Activated T-helper 17 cell treated with anti-CD3 and anti-CD28 coated beads, Interleukin-2, amount 50 U/mL, for 72 hours (primary cell): ENCODE measurements at regions not wholly inside any gene's neighbourhood (a gene's known extent, or its start where the extent isn't known, plus 50 kb on each side); places are given as distances from the start of the nearest gene placed in this dataset.
A peak's percentile ranks its signal among the peaks of the same experiment; 100 is the strongest.

Experiments
- ATAC-seq: fragments of 150-1000 bp; cut with Tn5 transposase; replicated peaks from 2 replicates; pipeline ENCODE4 v1.10.0; 2021; ENCODE audit warnings: mild to moderate bottlenecking, moderate library complexity
- H3K27ac Mint-ChIP-seq: one replicate; pipeline ENCODE4 v1.8.0; 2022; ENCODE audit warnings: mixed read lengths
- H3K27me3 Mint-ChIP-seq: one replicate; pipeline ENCODE4 v1.8.0; 2022; ENCODE audit warnings: mixed read lengths
- H3K36me3 Mint-ChIP-seq: one replicate; pipeline ENCODE4 v1.8.0; 2022; ENCODE audit warnings: low read depth, mild to moderate bottlenecking, mixed read lengths
- H3K4me1 Mint-ChIP-seq: one replicate; pipeline ENCODE4 v1.8.0; 2022; ENCODE audit warnings: mixed read lengths
- H3K4me3 Mint-ChIP-seq: one replicate; pipeline ENCODE4 v1.8.0; 2022; ENCODE audit warnings: mild to moderate bottlenecking, mixed read lengths
- H3K9me3 Mint-ChIP-seq: one replicate; pipeline ENCODE4 v1.8.0; 2022; ENCODE audit warnings: mixed read lengths

DNA sequence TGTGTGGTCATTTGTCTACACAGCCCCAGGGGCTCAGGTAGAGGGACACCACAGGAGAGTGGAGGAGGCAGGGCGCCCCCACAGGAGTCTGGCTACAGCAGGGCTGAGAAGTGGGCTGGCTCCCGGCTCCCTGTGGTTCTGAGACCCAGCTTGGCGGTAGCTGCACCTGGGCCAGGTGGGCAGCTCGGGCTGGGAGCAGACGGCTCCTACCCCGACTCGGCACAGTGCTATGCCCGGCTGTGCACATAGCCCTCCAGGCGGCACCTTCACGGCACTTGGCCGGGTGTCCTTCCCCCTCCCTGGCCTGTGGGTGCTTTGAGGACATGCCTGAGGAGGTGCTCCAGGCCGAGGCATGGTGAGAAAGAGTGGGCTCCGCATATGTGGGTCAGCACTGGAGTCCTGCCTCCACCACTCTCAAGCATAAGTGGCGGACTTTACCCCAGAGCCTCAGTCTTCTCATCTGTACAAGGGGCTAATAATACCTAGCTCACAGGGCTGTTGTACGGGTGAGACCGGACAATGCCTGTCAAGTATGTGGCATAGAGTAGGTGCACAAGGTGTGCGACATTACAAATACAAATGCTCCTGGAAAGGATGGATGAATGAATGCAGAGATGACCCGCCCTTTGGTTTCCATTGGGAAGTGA is 50.1 kb upstream of the JPH3 start:
- no peak for ATAC-seq
- H3K4me3 Mint-ChIP-seq = no peak overlapping the region
- H3K27ac Mint-ChIP-seq = no peak overlapping the region
- no peaks in the 10 kb centered on the region for H3K9me3 Mint-ChIP-seq
- H3K27me3 Mint-ChIP-seq = peaks cover 24% of the 10 kb centered on the region
- H3K4me1 Mint-ChIP-seq = no peaks in the 10 kb centered on the region
- no peaks in the 10 kb centered on the region for H3K36me3 Mint-ChIP-seq

- Mint-ChIP-seq H3K9me3 (no peaks in the 10 kb centered on the region), H3K36me3 (no peaks in the 10 kb centered on the region), H3K4me1 (no peaks in the 10 kb centered on the region), H3K4me3 (no peak overlapping the region), H3K27ac (no peak overlapping the region), H3K27me3 (peaks cover 26% of the 10 kb centered on the region)
- no peak for ATAC-seq
Measured at GRCh38 chr16:87551487-87551886, 50.8 kb upstream of the JPH3 start.

DNA sequence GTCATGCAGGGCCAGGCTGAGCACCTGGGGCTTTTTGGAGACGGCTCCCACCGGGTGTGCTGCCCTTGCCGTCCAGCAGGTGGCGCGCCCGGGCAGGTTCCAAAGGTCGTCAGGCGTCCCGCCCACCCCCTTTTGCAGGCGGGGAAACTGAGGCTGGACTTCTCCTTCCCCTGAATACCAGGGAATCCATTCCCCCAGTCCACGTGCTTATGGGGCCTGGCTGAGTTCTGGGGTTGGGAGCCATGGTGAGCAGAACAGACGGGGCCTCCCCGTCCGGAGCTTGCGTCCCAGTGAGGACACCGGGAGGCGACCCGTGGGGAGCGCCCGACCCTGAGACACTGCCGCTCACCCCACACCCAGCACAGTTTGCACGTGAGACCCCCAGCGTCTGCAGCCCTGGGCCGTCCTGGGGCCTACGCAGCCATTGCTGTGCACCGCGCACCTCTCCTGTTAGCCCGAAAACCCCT is 51.8 kb upstream of the JPH3 start:
- peaks cover 26% of the 10 kb centered on the region for H3K27me3 Mint-ChIP-seq
- H3K9me3 Mint-ChIP-seq = no peaks in the 10 kb centered on the region
- H3K4me1 Mint-ChIP-seq = no peaks in the 10 kb centered on the region
- no peak overlapping the region for H3K27ac Mint-ChIP-seq
- no peaks in the 10 kb centered on the region for H3K36me3 Mint-ChIP-seq
- no peak overlapping the region for H3K4me3 Mint-ChIP-seq
- ATAC-seq = no peak

- Mint-ChIP-seq H3K27ac (no peak overlapping the region), H3K9me3 (no peaks in the 10 kb centered on the region), H3K4me3 (no peak overlapping the region), H3K4me1 (no peaks in the 10 kb centered on the region), H3K27me3 (peaks cover 25% of the 10 kb centered on the region), H3K36me3 (no peaks in the 10 kb centered on the region)
- no peak for ATAC-seq
Measured at GRCh38 chr16:87549627-87550494, 52.4 kb upstream of the JPH3 start.

DNA sequence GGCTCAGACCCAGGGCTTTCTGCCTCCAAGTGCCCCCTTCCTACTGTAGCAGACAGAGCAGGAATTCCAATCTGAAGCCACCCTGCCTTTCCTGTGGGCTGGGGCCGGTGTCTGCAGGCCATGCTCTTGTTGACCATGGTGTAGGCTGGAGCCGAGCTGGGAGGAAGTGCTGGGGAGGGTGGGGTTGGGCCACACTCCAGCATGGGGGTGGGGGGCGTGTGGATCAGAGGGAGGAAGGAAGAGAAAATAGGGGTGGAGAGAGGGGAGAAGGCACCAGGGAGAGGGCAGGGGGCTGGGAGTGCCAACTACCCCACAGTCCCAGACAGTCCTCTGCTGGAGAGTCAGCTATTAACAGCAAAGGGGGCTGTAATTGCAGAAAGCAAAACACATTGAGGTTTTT is 54.3 kb upstream of the JPH3 start:
- no peak for ATAC-seq
- no peaks in the 10 kb centered on the region for H3K4me1 Mint-ChIP-seq

DNA sequence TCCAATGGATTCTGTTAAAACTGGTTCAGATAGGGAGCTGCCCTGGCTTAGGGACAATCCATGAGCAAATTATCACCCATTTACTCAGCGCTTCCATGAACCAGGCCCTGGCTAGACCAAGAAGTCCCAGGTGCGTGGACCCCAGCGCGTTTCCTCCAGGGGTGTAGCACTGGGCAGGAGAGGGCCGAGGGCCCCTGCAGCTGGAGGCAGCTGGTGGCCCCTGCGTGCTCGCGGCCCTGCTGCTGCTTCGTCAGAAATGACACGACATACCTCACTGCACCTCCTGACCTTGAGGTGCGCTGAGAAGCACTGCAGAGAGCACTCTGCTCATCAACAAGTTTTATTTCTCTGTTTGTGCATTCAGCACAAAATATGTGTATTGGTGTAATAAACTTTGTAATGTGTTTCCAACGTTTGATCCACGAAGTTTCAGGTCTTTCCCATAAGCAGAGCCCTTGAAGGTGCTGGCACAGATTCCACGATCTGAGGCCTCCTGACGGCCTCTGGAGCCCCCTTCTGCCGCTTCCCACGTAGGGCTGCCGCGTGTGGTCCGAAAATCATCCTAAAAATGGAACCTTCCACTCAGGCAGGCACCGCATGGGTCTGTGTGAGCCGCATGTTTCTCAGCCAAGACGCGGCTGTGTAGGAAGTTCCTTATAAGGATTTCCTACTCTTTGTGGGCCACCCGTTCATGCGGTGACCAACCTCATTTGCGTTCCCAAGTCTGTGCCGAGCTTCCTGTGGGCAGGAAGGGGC is 50.8 kb upstream of the ZCCHC14 start:
- Mint-ChIP-seq H3K36me3 (no peaks in the 10 kb centered on the region), H3K27ac (no peak overlapping the region), H3K4me1 (peaks cover 2% of the 10 kb centered on the region), H3K27me3 (peaks cover 29% of the 10 kb centered on the region), H3K9me3 (no peaks in the 10 kb centered on the region), H3K4me3 (no peak overlapping the region)
- ATAC-seq = peak; percentile 49

More for the DNA sequence above, 54.3 kb upstream of the JPH3 start:
- H3K27me3 Mint-ChIP-seq = peaks cover 20% of the 10 kb centered on the region
- no peaks in the 10 kb centered on the region for H3K9me3 Mint-ChIP-seq
- H3K36me3 Mint-ChIP-seq = no peaks in the 10 kb centered on the region
- H3K27ac Mint-ChIP-seq = no peak overlapping the region
- H3K4me3 Mint-ChIP-seq = no peak overlapping the region

- H3K4me3 Mint-ChIP-seq = no peak overlapping the region
- H3K9me3 Mint-ChIP-seq = no peaks in the 10 kb centered on the region
- no peak overlapping the region for H3K27ac Mint-ChIP-seq
- peaks cover 7% of the 10 kb centered on the region for H3K4me1 Mint-ChIP-seq
- H3K27me3 Mint-ChIP-seq = peaks cover 30% of the 10 kb centered on the region
- ATAC-seq = no peak
- H3K36me3 Mint-ChIP-seq = no peaks in the 10 kb centered on the region
Measured at GRCh38 chr16:87542531-87543102, 49.8 kb upstream of the ZCCHC14 start.
